ENCODE measurements at regions not wholly inside any gene's neighbourhood (a gene's known extent, or its start where the extent isn't known, plus 50 kb on each side); places are given as distances from the start of the nearest gene placed in this dataset.

DNA sequence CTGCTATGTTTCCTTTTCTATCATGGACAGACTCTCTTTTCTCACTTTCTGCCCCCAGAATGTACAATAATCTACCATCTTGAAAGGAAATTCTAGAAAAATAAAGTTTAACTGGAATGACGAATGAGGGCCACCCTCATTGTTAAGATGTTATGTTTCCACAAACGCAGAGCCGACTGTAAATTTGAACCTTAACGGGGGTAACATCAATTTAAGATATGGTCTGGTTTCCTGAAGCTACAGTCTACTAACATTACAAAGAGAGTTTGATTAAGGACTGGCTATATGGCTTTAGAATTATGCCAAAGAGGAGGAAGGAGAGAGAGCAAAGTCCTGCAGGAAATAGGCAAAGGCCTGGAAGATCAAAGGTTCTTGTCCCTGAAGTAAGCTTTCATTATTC lies 227.2 kb downstream of the USP46 start:
- TF ChIP-seq POLR2A (IDR thresholded peaks at IDR 0.05) (no peak), CTCF (IDR thresholded peaks at IDR 0.05 in 4 of 5, conservative IDR thresholded peaks at IDR 0.05 in 1 of 5) (no peak)
